ENCODE measurements at regions not wholly inside any gene's neighbourhood (a gene's known extent, or its start where the extent isn't known, plus 50 kb on each side); places are given as distances from the start of the nearest gene placed in this dataset.
"Not testable (repeated sequence)": the region's sequence is repeated elsewhere in the genome, so short reads cannot be mapped to it uniquely, and the experiment has no call there.

- no peak for DNase-seq
Observed at GRCh38 chrX:131595120-131595519, 51.2 kb downstream of the OR13H1 start.

- no peak for DNase-seq
Observed at GRCh38 chrX:131607792-131608369, 64.0 kb downstream of the OR13H1 start.

DNA sequence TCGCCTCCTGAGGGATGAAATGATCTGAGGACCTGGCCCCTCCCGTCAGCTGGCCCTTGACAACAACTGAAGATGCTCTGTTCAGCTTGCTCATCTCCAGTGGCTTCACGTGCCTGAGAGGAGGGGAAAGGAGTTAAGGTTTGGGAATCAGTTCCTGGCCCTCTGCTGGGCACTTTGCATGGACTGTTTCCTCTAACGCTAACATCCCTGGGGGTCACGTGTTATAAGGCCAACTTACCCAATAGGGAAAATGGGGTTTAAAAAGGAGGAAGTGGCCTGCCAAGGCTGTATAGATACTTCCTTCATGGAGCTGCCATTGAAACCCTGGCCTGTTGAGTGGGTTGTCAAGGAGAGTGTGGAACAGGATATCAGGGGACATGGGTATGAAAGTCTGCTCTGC lies 65.6 kb downstream of the OR13H1 start:
- DNase-seq: no peak

GRCh38 chrX:131613260-131613659 lies 69.4 kb downstream of the OR13H1 start:
- no peak for DNase-seq

DNA sequence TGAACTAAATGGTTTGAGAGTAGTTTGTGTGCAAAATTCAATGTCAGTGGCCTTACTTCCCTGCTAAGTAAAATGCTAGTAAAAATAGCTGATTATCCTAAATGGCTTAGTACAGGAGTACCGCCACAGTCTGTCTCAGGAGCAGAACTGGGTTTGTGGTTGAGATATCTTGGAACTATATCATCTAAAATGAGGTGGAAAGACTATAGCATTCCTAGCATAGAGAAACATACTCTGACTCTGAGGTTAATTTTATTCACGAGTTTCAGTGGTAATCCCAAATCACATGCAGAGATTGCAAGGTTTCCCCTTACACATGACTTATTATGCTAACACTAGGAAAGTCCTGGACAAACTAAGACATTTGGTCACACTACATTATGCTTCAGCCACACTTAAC lies 70.4 kb downstream of the OR13H1 start:
- DNase-seq: no peak

- DNase-seq: no peak
Observed at GRCh38 chrX:131617182-131617581, 73.3 kb downstream of the OR13H1 start.

DNA sequence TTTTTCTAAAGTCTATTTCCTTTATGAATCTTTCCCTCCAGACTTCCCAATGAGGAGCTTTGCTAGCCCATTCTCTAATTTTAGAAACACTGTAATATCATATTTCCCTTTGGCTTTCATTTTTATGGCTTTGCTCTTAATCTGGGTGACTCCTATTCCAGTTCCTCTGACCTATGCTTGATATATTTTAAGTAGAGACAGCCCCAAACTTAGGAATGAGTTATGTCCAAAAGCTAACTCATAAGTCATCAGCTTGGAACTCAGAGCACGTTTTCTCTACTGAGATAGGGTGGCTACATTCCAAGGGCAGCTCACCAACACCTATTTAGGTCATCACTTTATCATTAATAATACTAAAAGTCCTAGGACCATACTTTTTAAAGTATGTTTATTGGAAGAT lies 77.8 kb downstream of the OR13H1 start:
- DNase-seq: no peak

GRCh38 chrX:131626681-131627296 lies 82.9 kb downstream of the OR13H1 start:
- no peak for DNase-seq

DNA sequence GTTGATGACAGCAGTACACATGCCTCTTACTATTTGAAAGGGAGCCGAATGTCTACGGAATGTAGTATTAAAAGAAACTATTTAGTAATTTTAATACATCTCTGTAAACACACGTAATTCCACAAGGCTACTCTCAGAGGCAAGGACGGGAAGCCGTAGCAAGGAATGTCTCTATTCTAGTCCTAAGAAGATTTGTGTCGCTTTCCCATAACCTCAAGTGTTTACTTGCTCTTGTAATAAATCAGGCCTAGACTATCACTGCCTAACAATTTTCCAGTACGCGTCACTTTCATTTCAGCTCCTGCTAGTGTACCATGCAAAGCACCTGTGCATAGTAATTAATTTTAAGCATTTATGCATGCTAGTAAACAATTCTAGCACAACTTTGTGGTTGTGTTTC lies 86.7 kb downstream of the OR13H1 start:
- no peak for DNase-seq

GRCh38 chrX:131633285-131633917 lies 89.5 kb downstream of the OR13H1 start:
- DNase-seq: peak; percentile 24

DNA sequence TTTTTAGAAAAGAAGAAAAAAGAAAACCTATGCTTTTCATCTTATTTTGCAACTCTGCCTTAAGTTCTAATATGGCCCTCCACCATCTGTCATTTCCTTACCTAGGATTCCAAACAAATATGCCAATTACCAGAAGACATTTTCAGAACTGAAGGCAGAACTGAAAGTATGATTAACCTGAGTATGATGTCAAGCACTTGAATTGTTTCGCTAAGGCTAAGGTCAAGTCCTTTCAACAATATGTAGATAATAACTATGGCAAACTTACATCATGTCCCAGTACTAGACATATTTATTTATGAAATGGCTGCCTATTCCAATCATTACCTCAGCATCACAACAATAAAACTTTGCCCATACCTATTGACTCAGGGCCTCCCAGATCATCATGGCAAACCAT lies 91.0 kb downstream of the OR13H1 start:
- no peak for DNase-seq

GRCh38 chrX:131646106-131646505 lies 102.2 kb downstream of the OR13H1 start:
- no peak for DNase-seq

DNA sequence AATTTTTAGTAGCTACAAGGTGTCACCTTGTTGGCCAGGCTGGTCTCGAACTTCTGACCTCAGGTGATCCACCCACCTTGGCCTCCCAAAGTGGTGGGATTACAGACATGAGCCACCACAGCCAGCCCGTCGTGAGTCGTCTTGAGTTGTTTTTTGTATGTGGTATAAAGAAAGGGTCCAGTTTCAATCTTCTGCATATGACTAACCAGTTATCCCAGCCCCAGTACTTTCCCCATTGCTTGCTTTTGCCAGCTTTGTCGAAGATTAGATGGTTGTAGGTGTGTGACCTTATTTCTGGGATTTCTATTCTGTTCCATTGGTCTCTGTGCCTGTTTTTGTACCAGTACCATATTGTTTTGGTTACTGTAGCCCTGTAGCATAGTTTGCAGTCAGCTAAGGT lies 105.9 kb downstream of the OR13H1 start:
- DNase-seq: no peak

- DNase-seq: no peak
Observed at GRCh38 chrX:131650637-131651410, 107.0 kb downstream of the OR13H1 start.

DNA sequence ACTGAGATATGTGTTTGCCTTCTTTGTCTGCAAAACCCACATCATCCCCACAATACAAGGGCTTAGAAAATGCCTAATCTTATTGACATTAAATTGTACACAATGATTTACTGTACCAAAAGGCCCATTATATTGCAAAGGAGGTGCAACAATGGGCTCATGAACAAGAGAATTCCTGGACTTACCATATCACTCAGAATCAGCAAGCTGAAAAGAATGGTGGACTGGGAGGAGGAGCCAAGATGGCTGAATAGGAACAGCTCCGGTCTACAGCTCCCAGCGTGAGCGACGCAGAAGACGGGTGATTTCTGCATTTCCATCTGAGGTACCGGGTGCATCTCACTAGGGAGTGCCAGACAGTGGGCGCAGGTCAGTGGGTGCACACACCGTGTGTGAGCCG lies 119.9 kb downstream of the OR13H1 start:
- not testable (repeated sequence) for DNase-seq

- no peak for DNase-seq
Observed at GRCh38 chrX:131671735-131672134, 127.9 kb downstream of the OR13H1 start.

GRCh38 chrX:131675596-131676194 lies 131.8 kb downstream of the OR13H1 start:
- no peak for DNase-seq

- peak; percentile 1 for DNase-seq
Observed at GRCh38 chrX:131677655-131678628, 134.1 kb downstream of the OR13H1 start.

- not testable (repeated sequence) for DNase-seq
Observed at GRCh38 chrX:131682735-131683134, 138.9 kb downstream of the OR13H1 start.

GRCh38 chrX:131693359-131693758 lies 149.5 kb downstream of the OR13H1 start:
- no peak for DNase-seq

- not testable (repeated sequence) for DNase-seq
Observed at GRCh38 chrX:131696989-131697388, 153.1 kb downstream of the OR13H1 start.

GRCh38 chrX:131703646-131704045 lies 159.8 kb downstream of the OR13H1 start:
- no peak for DNase-seq
